Mesendoderm (in vitro differentiated cells): ENCODE measurements at regions not wholly inside any gene's neighbourhood (a gene's known extent, or its start where the extent isn't known, plus 50 kb on each side); places are given as distances from the start of the nearest gene placed in this dataset.

Experiments
- DNase-seq: peaks from one replicate; pipeline ENCODE4 v3.0.0; 2013
- H2AK5ac ChIP-seq: 2 replicates; pipeline ENCODE4 v1.6.1; 2013; ENCODE audit warnings: low read length, inconsistent platforms
- H2BK120ac ChIP-seq: 2 replicates; pipeline ENCODE4 v1.6.1; 2013; ENCODE audit warnings: low read depth, mild to moderate bottlenecking, low read length, moderate library complexity, mixed read lengths
- H2BK15ac ChIP-seq: replicated peaks from 2 replicates; pipeline ENCODE4 v1.6.1; 2013; ENCODE audit warnings: low read depth, mild to moderate bottlenecking, moderate library complexity
- H2BK5ac ChIP-seq: 2 replicates; pipeline ENCODE4 v1.6.1; 2013; ENCODE audit warnings: low read length, inconsistent platforms
- H3K18ac ChIP-seq: 2 replicates; pipeline ENCODE4 v1.6.1; 2013; ENCODE audit warnings: mild to moderate bottlenecking, low read length, mixed read lengths
- H3K23ac ChIP-seq: one replicate; pipeline ENCODE4 v1.6.1; 2013; ENCODE audit warnings: low read length
- H3K27ac ChIP-seq: 2 replicates; pipeline ENCODE4 v1.5.1; 2013; ENCODE audit warnings: low read depth, mild to moderate bottlenecking, inconsistent platforms, low read length, moderate library complexity
- H3K27me3 ChIP-seq: 2 replicates; pipeline ENCODE4 v1.6.1; 2013; ENCODE audit warnings: low read length, control low read depth, mild to moderate bottlenecking, inconsistent platforms; ENCODE audit not compliant: insufficient read depth, poor library complexity
- H3K36me3 ChIP-seq: 2 replicates; pipeline ENCODE4 v1.6.1; 2013; ENCODE audit warnings: low read length, inconsistent platforms; ENCODE audit not compliant: control insufficient read depth, insufficient read depth
- H3K4ac ChIP-seq: one replicate; pipeline ENCODE4 v1.6.1; 2013; ENCODE audit warnings: low read depth, mild to moderate bottlenecking, low read length, moderate library complexity
- H3K4me1 ChIP-seq: 2 replicates; pipeline ENCODE4 v1.6.1; 2013; ENCODE audit warnings: low read depth, low read length, inconsistent platforms; ENCODE audit not compliant: control insufficient read depth
- H3K4me2 ChIP-seq: 2 replicates; pipeline ENCODE4 v1.6.1; 2013; ENCODE audit warnings: low read length
- H3K4me3 ChIP-seq: 2 replicates; pipeline ENCODE4 v1.5.1; 2013; ENCODE audit warnings: mild to moderate bottlenecking, low read length
- H3K56ac ChIP-seq: one replicate; pipeline ENCODE4 v1.6.1; 2013; ENCODE audit warnings: low read length
- H3K79me1 ChIP-seq: 2 replicates; pipeline ENCODE4 v1.6.1; 2013; ENCODE audit warnings: low read length, inconsistent platforms
- H3K79me2 ChIP-seq: 2 replicates; pipeline ENCODE4 v1.6.1; 2013; ENCODE audit warnings: mild to moderate bottlenecking, low read length; ENCODE audit not compliant: control insufficient read depth, insufficient read depth
- H3K9ac ChIP-seq: 2 replicates; pipeline ENCODE4 v1.6.1; 2013; ENCODE audit warnings: low read length, inconsistent platforms
- H4K5ac ChIP-seq: one replicate; pipeline ENCODE4 v1.6.1; 2013; ENCODE audit warnings: low read length
- H4K8ac ChIP-seq: one replicate; pipeline ENCODE4 v1.6.1; 2013; ENCODE audit warnings: low read depth, mild to moderate bottlenecking, control low read depth, low read length, moderate library complexity
- WGBS: extraction: QIAGEN DNeasy Blood & Tissue Kit; methylation state at CpG from one replicate; pipeline ENCODE4 v1.1.7; 2013; ENCODE audit warnings: low lambda C conversion rate, missing lambda C conversion rate; ENCODE audit not compliant: insufficient coverage; ENCODE audit errors: extremely low coverage; 5-methylcytosine and 5-hydroxymethylcytosine counted together

- Histone ChIP-seq H2BK15ac (no peak overlapping the region), H3K9ac (no peak overlapping the region), H4K8ac (no peak overlapping the region), H2BK5ac (no peak overlapping the region), H3K23ac (no peak overlapping the region), H2AK5ac (no peak overlapping the region), H3K79me2 (no peaks in the 10 kb centered on the region), H3K4me1 (no peaks in the 10 kb centered on the region), H3K18ac (no peak overlapping the region), H3K79me1 (no peaks in the 10 kb centered on the region), H2BK120ac (no peak overlapping the region), H3K4ac (no peak overlapping the region), H3K4me2 (no peak overlapping the region), H3K27ac (no peak overlapping the region), H4K5ac (no peak overlapping the region), H3K36me3 (no peaks in the 10 kb centered on the region), H3K56ac (no peak overlapping the region), H3K27me3 (no peaks in the 10 kb centered on the region), H3K4me3 (no peak overlapping the region)
- no CpG with 5 or more reads among the region's 2 CpGs for WGBS
- DNase-seq: no peak
Measured at GRCh38 chr15:35627696-35628095, 81.7 kb upstream of the DPH6 start.

- H2BK15ac ChIP-seq: no peak overlapping the region
- H3K4me1 ChIP-seq: no peaks in the 10 kb centered on the region
- no peak for DNase-seq
- no peak overlapping the region for H3K27ac ChIP-seq
- no peak overlapping the region for H2BK5ac ChIP-seq
- no peak overlapping the region for H3K9ac ChIP-seq
- H3K18ac ChIP-seq: no peak overlapping the region
- H3K4me3 ChIP-seq: no peak overlapping the region
- H3K79me1 ChIP-seq: no peaks in the 10 kb centered on the region
- no peak overlapping the region for H4K8ac ChIP-seq
- WGBS: no CpG with 5 or more reads among the region's 3 CpGs
- no peak overlapping the region for H2BK120ac ChIP-seq
- H3K27me3 ChIP-seq: no peaks in the 10 kb centered on the region
- H3K36me3 ChIP-seq: no peaks in the 10 kb centered on the region
- no peak overlapping the region for H4K5ac ChIP-seq
- H3K79me2 ChIP-seq: no peaks in the 10 kb centered on the region
- H2AK5ac ChIP-seq: no peak overlapping the region
- no peak overlapping the region for H3K23ac ChIP-seq
- H3K4ac ChIP-seq: no peak overlapping the region
- H3K4me2 ChIP-seq: no peak overlapping the region
- no peak overlapping the region for H3K56ac ChIP-seq
Measured at GRCh38 chr15:35629766-35630165, 83.8 kb upstream of the DPH6 start.

- Histone ChIP-seq H3K36me3 (no peaks in the 10 kb centered on the region), H3K56ac (no peak overlapping the region), H2AK5ac (no peak overlapping the region), H3K4me1 (no peaks in the 10 kb centered on the region), H3K79me2 (no peaks in the 10 kb centered on the region), H3K9ac (no peak overlapping the region), H2BK120ac (no peak overlapping the region), H3K4me3 (no peak overlapping the region), H3K18ac (no peak overlapping the region), H2BK15ac (no peak overlapping the region), H3K79me1 (no peaks in the 10 kb centered on the region), H4K8ac (no peak overlapping the region), H3K27ac (no peak overlapping the region), H3K4me2 (no peak overlapping the region), H3K27me3 (no peaks in the 10 kb centered on the region), H4K5ac (no peak overlapping the region), H3K4ac (no peak overlapping the region), H2BK5ac (no peak overlapping the region), H3K23ac (no peak overlapping the region)
- no CpG with 5 or more reads among the region's 3 CpGs for WGBS
- peak; percentile 49 for DNase-seq
Measured at GRCh38 chr15:35630532-35630931, 84.6 kb upstream of the DPH6 start.

- H3K79me2 ChIP-seq: no peaks in the 10 kb centered on the region
- no peaks in the 10 kb centered on the region for H3K4me1 ChIP-seq
- H3K4me2 ChIP-seq: no peak overlapping the region
- H3K27me3 ChIP-seq: no peaks in the 10 kb centered on the region
- H3K56ac ChIP-seq: no peak overlapping the region
- no peak overlapping the region for H3K4me3 ChIP-seq
- no peak overlapping the region for H2BK15ac ChIP-seq
- H2AK5ac ChIP-seq: no peak overlapping the region
- no peak overlapping the region for H3K27ac ChIP-seq
- no peak overlapping the region for H4K8ac ChIP-seq
- DNase-seq: no peak
- H4K5ac ChIP-seq: no peak overlapping the region
- no peaks in the 10 kb centered on the region for H3K36me3 ChIP-seq
- no CpG with 5 or more reads among the region's 3 CpGs for WGBS
- no peaks in the 10 kb centered on the region for H3K79me1 ChIP-seq
- no peak overlapping the region for H3K23ac ChIP-seq
- H2BK5ac ChIP-seq: no peak overlapping the region
- H2BK120ac ChIP-seq: no peak overlapping the region
- no peak overlapping the region for H3K9ac ChIP-seq
- H3K18ac ChIP-seq: no peak overlapping the region
- H3K4ac ChIP-seq: no peak overlapping the region
Measured at GRCh38 chr15:35630985-35631384, 85.0 kb upstream of the DPH6 start.

- Histone ChIP-seq H3K4me1 (no peaks in the 10 kb centered on the region), H2BK5ac (no peak overlapping the region), H3K27me3 (no peaks in the 10 kb centered on the region), H2BK15ac (no peak overlapping the region), H3K23ac (no peak overlapping the region), H3K18ac (no peak overlapping the region), H2BK120ac (no peak overlapping the region), H3K4ac (no peak overlapping the region), H3K79me2 (no peaks in the 10 kb centered on the region), H4K5ac (no peak overlapping the region), H3K4me3 (no peak overlapping the region), H3K9ac (no peak overlapping the region), H2AK5ac (no peak overlapping the region), H3K56ac (no peak overlapping the region), H3K79me1 (no peaks in the 10 kb centered on the region), H4K8ac (no peak overlapping the region), H3K4me2 (no peak overlapping the region), H3K27ac (no peak overlapping the region), H3K36me3 (no peaks in the 10 kb centered on the region)
- WGBS: no CpG with 5 or more reads among the region's 3 CpGs
- DNase-seq: no peak
Measured at GRCh38 chr15:35633677-35634076, 87.7 kb upstream of the DPH6 start.

- no peaks in the 10 kb centered on the region for H3K79me2 ChIP-seq
- H4K5ac ChIP-seq: no peak overlapping the region
- no peak overlapping the region for H3K27ac ChIP-seq
- no peak overlapping the region for H4K8ac ChIP-seq
- H3K4ac ChIP-seq: no peak overlapping the region
- no peak for DNase-seq
- WGBS: no CpG with 5 or more reads among the region's 1 CpG
- H3K9ac ChIP-seq: no peak overlapping the region
- no peaks in the 10 kb centered on the region for H3K36me3 ChIP-seq
- H2BK5ac ChIP-seq: no peak overlapping the region
- H3K4me1 ChIP-seq: no peaks in the 10 kb centered on the region
- H3K4me2 ChIP-seq: no peak overlapping the region
- H3K18ac ChIP-seq: no peak overlapping the region
- no peak overlapping the region for H3K56ac ChIP-seq
- no peak overlapping the region for H3K23ac ChIP-seq
- no peaks in the 10 kb centered on the region for H3K27me3 ChIP-seq
- H2BK120ac ChIP-seq: no peak overlapping the region
- H3K79me1 ChIP-seq: no peaks in the 10 kb centered on the region
- no peak overlapping the region for H3K4me3 ChIP-seq
- no peak overlapping the region for H2AK5ac ChIP-seq
- no peak overlapping the region for H2BK15ac ChIP-seq
Measured at GRCh38 chr15:35646790-35647189, 100.8 kb upstream of the DPH6 start.
